HK-2 (cell line): ENCODE measurements at regions not wholly inside any gene's neighbourhood (a gene's known extent, or its start where the extent isn't known, plus 50 kb on each side); places are given as distances from the start of the nearest gene placed in this dataset.
"Not testable (repeated sequence)": the region's sequence is repeated elsewhere in the genome, so short reads cannot be mapped to it uniquely, and the experiment has no call there.

Experiments used
- DNase-seq: peaks from one replicate; pipeline ENCODE4 v3.0.0-alpha.2; 2018; ENCODE audit not compliant: unreplicated experiment

DNA sequence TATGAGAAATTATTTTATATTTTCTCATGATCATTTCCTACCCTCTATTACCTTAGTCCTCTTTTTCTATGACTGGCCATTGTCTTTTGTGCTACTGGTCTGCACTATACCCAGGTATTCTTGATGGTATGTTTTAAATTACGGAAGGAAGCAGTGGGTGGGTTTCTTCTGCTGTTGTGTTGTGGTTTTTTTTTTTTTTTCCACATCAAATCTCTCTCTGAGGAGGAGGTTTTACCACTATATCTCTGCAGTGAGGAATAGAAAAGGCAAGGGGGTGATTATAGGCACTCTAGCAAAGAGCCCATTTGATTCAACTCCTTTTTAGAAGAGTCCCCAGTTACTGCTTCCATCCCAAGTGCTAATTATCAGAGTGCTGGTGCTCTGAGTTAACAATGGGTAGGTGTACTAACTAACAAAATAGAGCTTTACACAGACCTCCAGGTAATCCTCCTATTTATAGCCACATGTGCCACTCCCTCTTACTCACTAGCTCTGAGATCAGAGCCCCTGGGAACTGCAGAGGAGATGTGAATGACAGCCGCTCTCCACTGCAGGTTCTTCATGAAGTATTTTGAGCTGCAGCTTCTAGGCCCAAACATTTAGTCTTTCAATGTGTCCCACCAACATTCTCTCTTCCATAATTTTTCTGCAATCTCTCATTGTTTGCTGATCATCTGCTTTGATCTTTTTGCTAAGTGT, 301.6 kb upstream of the GULP1 start:
- no peak for DNase-seq

GRCh38 chr2:187991389-187991788, 300.3 kb upstream of the GULP1 start:
- DNase-seq = no peak

DNA sequence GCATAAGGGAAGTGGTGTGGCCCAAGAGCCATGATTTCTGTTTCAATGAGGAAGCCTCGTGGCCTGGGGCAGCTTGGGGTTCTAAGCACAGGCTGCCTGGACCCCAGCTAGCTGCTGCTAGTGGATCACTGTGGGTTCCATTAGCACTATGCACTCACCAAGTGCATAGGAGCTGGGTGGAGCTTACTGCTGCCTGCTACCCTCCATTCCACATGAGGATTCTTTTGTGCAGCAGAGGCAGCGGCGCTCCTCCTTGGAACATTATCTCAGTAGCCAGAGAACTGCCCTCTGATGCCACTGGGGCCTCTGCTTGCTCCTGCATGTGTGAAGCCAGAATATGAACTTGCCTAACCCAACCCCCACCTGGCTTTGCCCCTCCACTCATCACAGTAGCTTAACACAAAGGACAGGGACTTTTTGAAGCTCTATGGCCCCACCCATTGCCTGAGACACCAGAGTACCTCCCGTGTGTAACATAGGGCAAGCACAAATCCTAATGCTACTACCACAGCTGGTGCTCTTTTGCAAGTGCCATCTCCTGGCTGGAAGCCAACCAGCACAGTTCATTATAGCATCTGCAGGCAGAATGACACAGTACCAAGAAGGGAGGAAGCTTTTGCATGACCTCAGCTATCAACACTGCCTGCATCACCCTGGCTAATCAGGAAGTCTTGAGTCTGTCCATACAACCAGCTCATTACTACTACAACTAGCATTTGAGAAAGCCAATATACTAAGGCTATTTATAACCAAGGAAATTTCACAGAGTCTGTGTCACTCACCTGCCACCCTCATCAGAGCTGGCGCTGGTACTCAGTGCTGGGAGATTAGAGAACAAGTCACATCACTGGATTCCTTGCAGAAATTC, 297.0 kb upstream of the GULP1 start:
- DNase-seq = no peak

DNA sequence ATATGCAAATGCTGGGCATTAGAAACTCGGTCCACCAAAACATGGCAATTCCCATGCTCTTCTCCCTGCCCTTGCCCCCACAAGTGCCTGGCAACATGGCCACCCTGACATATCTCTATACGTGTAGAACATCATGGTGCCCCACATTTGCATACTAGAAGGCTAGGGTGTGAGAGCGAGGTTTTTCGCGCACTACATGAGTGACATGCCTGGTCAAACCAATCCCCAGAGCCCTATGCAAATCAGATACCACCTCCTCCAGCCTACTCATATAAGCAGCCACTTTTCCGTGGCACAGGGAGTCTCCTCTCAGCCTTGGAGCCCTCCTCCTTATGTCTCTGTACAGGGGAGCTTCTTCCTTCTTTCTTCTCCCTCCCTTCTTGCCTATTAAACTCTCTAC, 296.1 kb upstream of the GULP1 start:
- no peak for DNase-seq

GRCh38 chr2:187996630-187997029, 295.0 kb upstream of the GULP1 start:
- no peak for DNase-seq

GRCh38 chr2:188000189-188000588, 291.5 kb upstream of the GULP1 start:
- no peak for DNase-seq

- DNase-seq = no peak
These were observed 287.9 kb upstream of the GULP1 start for GRCh38 chr2:188003800-188004199.

DNA sequence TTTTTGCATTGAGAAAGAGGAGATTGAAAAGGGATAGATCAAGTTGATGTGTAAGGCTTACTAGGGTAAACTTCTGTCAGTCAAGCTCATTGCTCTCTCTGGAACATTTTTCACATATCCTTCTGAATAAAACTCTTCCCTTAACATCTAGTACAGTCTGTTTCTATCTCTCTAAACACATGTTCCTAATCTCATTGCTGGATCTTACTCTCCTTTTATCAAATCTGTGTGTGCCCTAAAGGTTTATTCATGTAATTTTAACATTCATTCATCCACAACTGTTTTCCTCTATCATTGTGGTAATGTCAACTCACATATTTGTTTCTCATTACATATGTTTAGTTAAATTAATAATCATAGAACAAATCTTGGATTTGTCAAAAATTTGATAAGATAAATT, 277.9 kb upstream of the GULP1 start:
- no peak for DNase-seq

- no peak for DNase-seq
These were observed 274.8 kb upstream of the GULP1 start for GRCh38 chr2:188016917-188017316.

DNA sequence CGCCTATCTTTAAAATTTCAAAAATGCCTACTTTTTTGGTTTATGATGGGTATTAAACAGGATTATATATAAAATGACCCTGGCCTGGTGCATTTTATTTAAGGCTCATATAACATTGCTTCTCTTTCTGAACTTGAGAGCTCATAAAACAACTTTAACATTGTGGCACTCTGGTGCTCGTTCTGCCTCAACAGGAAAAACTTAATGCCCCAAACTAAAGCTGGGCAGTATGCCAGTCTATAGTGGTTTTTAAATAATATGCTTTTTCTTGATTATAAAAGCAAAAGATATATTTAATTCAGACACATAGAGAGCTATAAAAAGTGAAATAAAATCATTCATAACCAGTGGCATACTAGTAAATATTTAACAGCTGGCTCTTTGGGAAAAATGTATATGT, 269.3 kb upstream of the GULP1 start:
- no peak for DNase-seq

DNA sequence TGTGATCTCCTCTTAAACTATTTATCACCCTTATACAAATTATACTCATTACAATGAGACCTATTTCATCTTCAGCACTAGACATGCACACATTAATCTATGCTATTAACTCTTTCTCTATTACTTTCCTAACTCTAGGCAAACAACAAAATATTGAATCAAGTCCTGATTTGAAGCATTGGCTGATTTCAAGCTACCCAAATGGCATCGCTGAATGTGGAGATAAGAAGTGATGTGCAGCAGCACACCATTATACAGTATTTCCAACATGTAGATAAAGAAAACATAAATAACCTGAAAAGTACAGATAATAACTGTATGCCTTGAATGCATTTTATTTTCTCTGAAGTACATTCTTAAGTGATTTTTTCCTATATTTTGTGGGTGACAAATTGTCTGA, 268.6 kb upstream of the GULP1 start:
- no peak for DNase-seq

GRCh38 chr2:188024811-188025210, 266.9 kb upstream of the GULP1 start:
- DNase-seq = no peak

DNA sequence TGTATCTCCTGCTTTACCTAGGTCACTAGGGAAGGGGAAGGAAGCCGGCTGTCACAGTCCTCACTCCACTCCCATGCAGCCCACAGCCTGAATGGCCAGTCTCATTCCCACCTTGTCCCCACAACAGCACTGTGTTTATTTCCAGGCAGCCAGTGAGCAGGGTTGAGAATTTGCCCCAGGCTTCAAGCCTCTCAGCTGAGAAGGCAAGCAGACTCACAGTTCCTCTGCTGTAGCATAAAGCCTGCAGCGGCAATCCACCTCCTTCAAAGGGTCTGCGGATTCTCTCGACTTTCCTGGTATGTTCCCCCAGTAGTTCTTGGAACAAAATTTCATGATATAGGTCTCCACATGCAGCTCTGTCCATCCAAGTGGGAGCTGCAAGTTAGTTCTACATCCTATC, 262.9 kb upstream of the GULP1 start:
- no peak for DNase-seq

DNA sequence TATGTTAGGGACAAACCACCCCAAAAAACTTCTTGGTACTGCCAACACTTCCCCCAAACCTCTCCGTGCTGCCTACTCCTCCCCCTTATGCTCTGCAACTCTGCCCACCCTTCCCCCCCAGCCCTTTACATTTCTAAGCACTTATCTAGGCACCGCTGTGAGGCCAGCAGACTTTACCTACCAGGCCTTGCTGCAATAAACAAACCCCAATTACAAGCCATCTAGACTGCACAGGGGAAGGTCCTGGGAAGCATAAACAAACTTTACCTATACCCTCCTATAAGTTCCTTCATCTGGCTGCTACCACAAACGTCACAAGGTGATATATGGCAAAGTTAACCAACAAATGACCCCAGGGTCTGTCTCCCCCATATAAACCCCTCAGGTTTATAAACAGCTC, 259.4 kb upstream of the GULP1 start:
- DNase-seq = no peak

- no peak for DNase-seq
These were observed 258.9 kb upstream of the GULP1 start for GRCh38 chr2:188032786-188033185.

- DNase-seq = not testable (repeated sequence)
These were observed 258.4 kb upstream of the GULP1 start for GRCh38 chr2:188033240-188033639.

DNA sequence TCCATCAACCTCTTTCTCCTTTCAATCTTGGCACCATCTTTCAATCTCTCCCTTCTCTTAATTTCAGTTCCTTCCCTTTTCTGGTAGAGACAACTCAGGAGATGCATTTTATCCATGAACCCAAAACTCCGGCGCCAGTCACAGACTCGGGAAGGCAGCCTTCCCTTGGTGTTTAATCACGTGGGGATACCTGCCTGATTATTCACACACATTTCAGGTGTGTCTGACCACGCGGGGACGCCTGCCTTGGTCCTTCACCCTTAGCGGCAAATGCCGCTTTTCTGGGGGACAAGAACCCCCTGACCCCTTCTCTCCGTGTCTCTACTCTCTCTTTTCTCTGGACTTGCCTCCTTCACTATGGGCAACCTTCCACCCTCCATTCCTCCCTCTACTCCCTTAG, 257.6 kb upstream of the GULP1 start:
- DNase-seq = not testable (repeated sequence)

GRCh38 chr2:188035377-188035776, 256.3 kb upstream of the GULP1 start:
- DNase-seq = not testable (repeated sequence)

DNA sequence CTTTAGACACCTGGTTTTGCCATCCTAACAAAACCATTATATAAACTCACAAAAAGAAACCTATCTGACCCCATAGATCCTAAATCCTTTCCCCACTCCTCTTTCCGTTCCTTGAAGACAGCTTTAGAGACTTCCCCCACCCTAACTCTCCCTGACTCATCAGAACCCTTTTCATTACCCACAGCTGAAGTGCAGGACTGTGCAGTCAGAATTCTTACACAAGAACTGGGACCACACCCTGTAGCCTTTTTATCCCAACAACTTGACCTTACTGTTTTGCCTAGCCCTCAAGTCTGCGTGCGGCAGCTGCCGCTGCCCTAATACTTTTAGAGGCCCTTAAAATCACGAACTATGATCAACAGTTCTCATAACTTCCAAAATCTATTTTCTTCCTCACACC, 254.9 kb upstream of the GULP1 start:
- not testable (repeated sequence) for DNase-seq

GRCh38 chr2:188039307-188039706, 252.4 kb upstream of the GULP1 start:
- no peak for DNase-seq

DNA sequence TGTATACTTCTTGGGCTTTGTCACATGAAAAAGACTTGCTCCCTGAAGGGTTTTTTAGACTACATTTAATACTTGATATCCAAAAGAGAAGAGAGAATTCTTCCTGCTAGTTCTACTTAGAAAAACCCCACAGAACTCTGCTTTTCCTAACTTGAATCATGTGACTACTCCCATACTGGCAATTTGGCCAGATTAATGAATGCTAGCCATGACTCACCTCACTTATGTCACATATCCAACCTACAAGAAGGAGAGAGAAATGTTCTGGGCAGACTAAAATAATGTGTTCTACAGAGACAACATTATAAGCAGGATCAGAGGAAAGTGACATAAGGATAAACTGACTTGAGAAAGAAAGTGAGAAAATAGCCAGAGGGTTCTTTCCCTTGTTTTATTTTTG, 249.3 kb upstream of the GULP1 start:
- no peak for DNase-seq

DNA sequence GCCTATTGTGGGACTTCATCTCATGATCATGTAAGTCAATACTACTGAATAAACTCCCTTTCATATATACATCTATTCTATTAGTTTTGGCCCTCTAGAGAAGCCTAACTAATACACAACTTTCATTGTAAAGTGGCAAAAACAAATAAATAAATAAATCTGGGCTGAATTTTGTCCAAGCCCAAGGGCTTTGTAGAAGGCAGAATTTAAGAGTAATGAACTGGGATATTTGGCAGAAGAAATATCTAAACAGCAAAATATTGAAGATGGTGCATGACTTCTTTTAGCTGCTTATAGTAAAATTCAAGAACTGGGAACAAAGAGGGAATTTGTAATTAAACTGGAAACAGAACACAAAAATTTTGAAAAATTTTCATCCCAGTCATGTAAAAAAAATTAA, 246.7 kb upstream of the GULP1 start:
- no peak for DNase-seq

GRCh38 chr2:188046437-188046836, 245.2 kb upstream of the GULP1 start:
- DNase-seq = no peak
